Endothelial cell of umbilical vein (primary cell): ENCODE measurements at regions not wholly inside any gene's neighbourhood (a gene's known extent, or its start where the extent isn't known, plus 50 kb on each side); places are given as distances from the start of the nearest gene placed in this dataset.

Source experiments
- BruUV-seq: library from RNA; stranded (reverse); fragments of 400-500 nt; replicated peaks from 2 replicates; lab custom pipeline; 2021; lab: Mats Ljungman, UMichigan
- CTCF ChIA-PET: fragments of 300-600, 350-600 bp; sonication (Branson Sonifier 250); formaldehyde crosslinking; loops from one replicate; lab custom pipeline; 2021; ENCODE audit warnings: antibody characterized with exemption, inconsistent platforms; lab: Charles Lee
- POLR2A ChIA-PET: fragments of 300-600, 350-600 bp; sonication (Branson Sonifier 250); formaldehyde crosslinking; loops from one replicate; lab custom pipeline; 2021; ENCODE audit warnings: antibody characterized with exemption, inconsistent platforms; lab: Charles Lee
- DNase-seq: peaks from one replicate; pipeline ENCODE4 v3.0.0-alpha.2; 2011; ENCODE audit warnings: low read depth, low spot score
- FAIRE-seq: peaks from 2 replicates; lab custom pipeline; 2011; peaks lifted over from hg19 to GRCh38; lab: Jason Lieb, UNC
- H2AFZ ChIP-seq: 2 replicates; pipeline ENCODE4 v1.6.0; 2012; ENCODE audit warnings: low read depth, low read length, control low read depth, inconsistent platforms
- H3K27ac ChIP-seq: 2 replicates; pipeline ENCODE4 v1.5.1; 2011; ENCODE audit warnings: low read depth, mild to moderate bottlenecking, control low read depth, low read length, moderate library complexity; ENCODE audit not compliant: insufficient read depth
- H3K27me3 ChIP-seq, 2 experiments: 2 replicates each; pipeline versions ENCODE4 v1.6.0 to v1.6.1; 2011; ENCODE audit warnings: low read length in 2 of 2, mixed read lengths in 1 of 2; ENCODE audit not compliant: control insufficient read depth in 2 of 2, insufficient read depth in 2 of 2
- H3K36me3 ChIP-seq, 2 experiments: 2 replicates in 1 of 2; 3 replicates in 1 of 2; pipeline ENCODE4 v1.5.1; 2011; ENCODE audit warnings: low read length in 2 of 2, mild to moderate bottlenecking in 1 of 2, moderate library complexity in 1 of 2; ENCODE audit not compliant: control insufficient read depth in 2 of 2, insufficient read depth in 2 of 2; ENCODE audit errors: extremely low read depth in 1 of 2
- H3K4me1 ChIP-seq: 3 replicates; pipeline ENCODE4 v1.5.1; 2011; ENCODE audit warnings: mild to moderate bottlenecking, low read length; ENCODE audit not compliant: control insufficient read depth, insufficient read depth; ENCODE audit errors: extremely low read depth
- H3K4me2 ChIP-seq: 2 replicates; pipeline ENCODE4 v1.6.1; 2011; ENCODE audit warnings: low read length, control low read depth, mixed read lengths; ENCODE audit not compliant: insufficient read depth
- H3K4me3 ChIP-seq, 3 experiments: fragments of 200-600 bp in 1 of 3; sonication (generic), shearing (Covaris generic) in 1 of 3; replicated peaks in 1 of 3; 2 replicates each; pipeline ENCODE4 v1.5.1; 2011 to 2016; ENCODE audit warnings: control low read depth in 3 of 3, low read length in 3 of 3, mild to moderate bottlenecking in 2 of 3, inconsistent platforms in 1 of 3, low read depth in 1 of 3, moderate library complexity in 1 of 3; ENCODE audit not compliant: insufficient read depth in 1 of 3
- H3K79me2 ChIP-seq: 2 replicates; pipeline ENCODE4 v1.6.0; 2012; ENCODE audit warnings: low read length, inconsistent platforms; ENCODE audit not compliant: control insufficient read depth, insufficient read depth
- H3K9ac ChIP-seq: replicated peaks from 2 replicates; pipeline ENCODE3; 2011; ENCODE audit warnings: low read length, control low read depth; ENCODE audit not compliant: insufficient read depth; ENCODE audit errors: extremely low read depth
- H3K9me1 ChIP-seq: replicated peaks from 3 replicates; pipeline ENCODE4 v1.6.0; 2011; ENCODE audit warnings: mild to moderate bottlenecking, low read length; ENCODE audit not compliant: control insufficient read depth, insufficient read depth; ENCODE audit errors: extremely low read depth
- H3K9me3 ChIP-seq: replicated peaks from 2 replicates; pipeline ENCODE4 v1.5.1; 2012; ENCODE audit warnings: low read length, inconsistent platforms; ENCODE audit not compliant: control insufficient read depth, insufficient read depth
- H4K20me1 ChIP-seq: replicated peaks from 2 replicates; pipeline ENCODE3; 2011; ENCODE audit warnings: mild to moderate bottlenecking, low read length; ENCODE audit not compliant: control insufficient read depth, insufficient read depth; ENCODE audit errors: extremely low read depth
- CTCF ChIP-seq, 2 donors: IDR thresholded peaks; 1 replicate in 1 of 2; 2 replicates in 1 of 2; pipeline ENCODE4 v1.5.1; 2011; ENCODE audit warnings: low read length in 2 of 2, mild to moderate bottlenecking in 2 of 2, moderate library complexity in 2 of 2, control low read depth in 1 of 2, inconsistent platforms in 1 of 2, low read depth in 1 of 2; ENCODE audit not compliant: insufficient read depth in 1 of 2; ENCODE audit errors: extremely low read depth in 1 of 2
- EZH2 ChIP-seq: IDR thresholded peaks from 2 replicates; pipeline ENCODE4 v1.6.1; 2012; ENCODE audit warnings: borderline replicate concordance, low read depth, mild to moderate bottlenecking, moderate library complexity, low read length, inconsistent platforms; ENCODE audit not compliant: severe bottlenecking
- FOS ChIP-seq: IDR thresholded peaks from 2 replicates; pipeline ENCODE4 v1.6.1; 2011; ENCODE audit warnings: mild to moderate bottlenecking, low read length, moderate library complexity, borderline replicate concordance; ENCODE audit not compliant: insufficient read depth
- GATA2 ChIP-seq: IDR thresholded peaks from 2 replicates; pipeline ENCODE4 v1.7.0; 2011; ENCODE audit warnings: low read depth, mild to moderate bottlenecking, moderate library complexity, mixed read lengths, low read length; ENCODE audit not compliant: insufficient read length, insufficient read depth
- JUN ChIP-seq: IDR thresholded peaks from 2 replicates; pipeline ENCODE4 v1.6.1; 2011; ENCODE audit warnings: borderline replicate concordance, low read depth; ENCODE audit not compliant: insufficient read length, insufficient read depth
- MAX ChIP-seq: IDR thresholded peaks from 2 replicates; pipeline ENCODE4 v1.6.1; 2011; ENCODE audit not compliant: insufficient read depth, insufficient read length
- MYC ChIP-seq: IDR thresholded peaks from one replicate; pipeline ENCODE4 v1.6.1; 2011; ENCODE audit warnings: mild to moderate bottlenecking, low read depth, low read length
- POLR2A ChIP-seq: IDR thresholded peaks from 2 replicates; pipeline ENCODE4 v1.6.1; 2012; ENCODE audit warnings: low read depth, mild to moderate bottlenecking, control low read depth, low read length
- POLR2AphosphoS5 ChIP-seq: IDR thresholded peaks from 2 replicates; pipeline ENCODE4 v1.6.1; 2012; ENCODE audit warnings: low read depth, mild to moderate bottlenecking, control low read depth, low read length, moderate library complexity; ENCODE audit not compliant: insufficient read depth
- dilution Hi-C: fragments of 300-500 bp; cut with MboI; formaldehyde crosslinking; loops from one replicate; pipeline ENCODE4 v1.15.0; 2019; ENCODE audit warnings: low sequenced_read_pairs; ENCODE audit not compliant: extremely low pct_ligation_motif_present
- intact Hi-C: fragments of 100-400 bp; cut with micrococcal nuclease; formaldehyde crosslinking; loops from one replicate; pipeline ENCODE4 v1.10.0; 2022

- no peak overlapping the region for H3K4me3 ChIP-seq
- H3K9ac ChIP-seq, result no peak overlapping the region
- H3K79me2 ChIP-seq, result no peaks in the 10 kb centered on the region
- no peaks in the 10 kb centered on the region for H3K9me3 ChIP-seq
- ChIA-PET CTCF (no interaction called here), POLR2A (no interaction called here)
- BruUV-seq, result no TSS peak
- dilution Hi-C loops (no loop called here), intact Hi-C loops (no loop called here)
- H3K36me3 ChIP-seq, result no peaks in the 10 kb centered on the region
- H2AFZ ChIP-seq, result no peak overlapping the region
- H3K9me1 ChIP-seq, result no peaks in the 10 kb centered on the region
- no peak for FAIRE-seq
- no peaks in the 10 kb centered on the region for H4K20me1 ChIP-seq
- no peaks in the 10 kb centered on the region for H3K27me3 ChIP-seq
- H3K27ac ChIP-seq, result no peak overlapping the region
- TF ChIP-seq GATA2, result no peak
- TF ChIP-seq POLR2A, result no peak
- TF ChIP-seq FOS, result no peak
- TF ChIP-seq JUN, result no peak
- no peak for TF ChIP-seq CTCF (IDR thresholded peaks at IDR 0.05; ENCODE audit: extremely low read depth in 1 of 2, insufficient read depth in 1 of 2, low read depth in 1 of 2, low read length in 2 of 2)
- no peak for TF ChIP-seq POLR2AphosphoS5
- no peak for TF ChIP-seq MAX
- no peak for TF ChIP-seq MYC
- TF ChIP-seq EZH2, result no peak
- H3K4me2 ChIP-seq, result no peak overlapping the region
- no peaks in the 10 kb centered on the region for H3K4me1 ChIP-seq
- DNase-seq, result no peak
Measured at GRCh38 chr4:82053396-82053795, 320.4 kb downstream of the HNRNPD start.
